ENCODE measurements at regions not wholly inside any gene's neighbourhood (a gene's known extent, or its start where the extent isn't known, plus 50 kb on each side); places are given as distances from the start of the nearest gene placed in this dataset.

GRCh38 chr13:108551674-108552073, 77.7 kb upstream of the MYO16 start:
- no peak for TF ChIP-seq CTCF (IDR thresholded peaks at IDR 0.05)
- no peak for TF ChIP-seq EZH2 (IDR thresholded peaks at IDR 0.05)

All from neural progenitor cell (in vitro differentiated cells).